GM18507 (cell line): ENCODE measurements at regions not wholly inside any gene's neighbourhood (a gene's known extent, or its start where the extent isn't known, plus 50 kb on each side); places are given as distances from the start of the nearest gene placed in this dataset.

ENCODE experiments used
- DNase-seq: peaks from one replicate; pipeline ENCODE4 v3.0.0; 2011; ENCODE audit warnings: low read depth; ENCODE audit not compliant: insufficient read length; ENCODE audit errors: extremely low spot score
- FAIRE-seq: peaks from 2 replicates; lab custom pipeline; 2011; peaks lifted over from hg19 to GRCh38; lab: Jason Lieb, UNC

DNA sequence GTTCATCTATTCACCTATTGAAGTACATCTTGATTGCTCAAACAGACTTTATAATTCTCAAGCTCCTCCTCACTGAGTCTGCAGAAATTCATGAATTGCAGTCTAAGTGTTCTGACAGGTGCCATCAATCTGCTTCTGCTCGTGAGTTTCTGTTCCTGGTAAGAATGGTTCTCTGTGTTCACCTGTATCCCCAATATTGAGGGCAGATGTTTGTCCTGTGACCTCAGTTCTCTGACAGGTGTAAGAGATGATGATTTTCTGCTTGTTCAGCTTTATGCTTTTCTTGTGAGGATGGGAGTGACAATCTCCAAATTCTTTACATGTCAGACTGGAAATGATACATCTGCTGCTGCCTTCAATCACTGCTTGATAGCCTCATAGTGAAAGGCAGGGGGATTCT lies 736.9 kb upstream of the COBL start:
- FAIRE-seq (no peak), DNase-seq (no peak)

DNA sequence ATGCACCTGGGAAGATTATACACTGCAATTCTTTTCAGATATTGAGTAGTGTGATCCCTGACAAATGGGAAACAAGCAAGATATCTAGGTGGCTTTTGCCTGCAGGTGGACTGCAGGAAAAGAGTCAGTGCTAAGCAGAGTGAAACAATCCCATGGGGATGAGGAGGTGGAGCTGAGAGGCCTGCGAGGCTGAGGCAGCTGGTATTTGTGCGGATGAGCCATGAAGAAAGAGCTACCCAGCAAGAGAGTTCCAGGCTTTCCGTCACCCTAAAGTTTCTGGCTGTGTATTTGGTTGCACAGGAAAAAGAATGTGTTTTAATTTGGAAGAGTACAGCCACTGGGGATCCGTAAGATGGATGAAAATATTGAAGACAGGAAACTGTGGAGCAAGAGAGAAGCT lies 714.1 kb upstream of the COBL start:
- DNase-seq, result no peak
- FAIRE-seq, result no peak

GRCh38 chr7:52026140-52026539 lies 709.5 kb upstream of the COBL start:
- FAIRE-seq, result no peak
- DNase-seq, result no peak

DNA sequence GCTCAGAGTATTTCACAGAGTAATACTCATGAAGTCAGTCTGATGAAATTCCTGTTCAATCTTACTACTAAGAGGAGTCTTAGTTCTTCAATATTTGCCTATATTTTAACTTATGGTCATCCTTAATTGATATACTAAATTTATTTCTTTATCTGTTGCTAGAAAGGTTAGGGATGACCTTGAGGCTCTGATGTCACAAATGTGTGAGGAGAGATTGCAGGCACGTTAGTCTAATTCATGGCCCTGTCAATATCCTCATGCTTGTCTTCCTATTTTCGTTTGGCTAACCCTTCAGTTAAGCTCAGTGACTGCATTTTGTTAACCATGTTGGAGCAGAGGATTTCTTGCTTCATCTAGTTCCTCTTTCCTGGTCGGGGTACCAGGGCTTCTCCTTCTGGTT lies 704.7 kb upstream of the COBL start:
- DNase-seq, result no peak
- no peak for FAIRE-seq

DNA sequence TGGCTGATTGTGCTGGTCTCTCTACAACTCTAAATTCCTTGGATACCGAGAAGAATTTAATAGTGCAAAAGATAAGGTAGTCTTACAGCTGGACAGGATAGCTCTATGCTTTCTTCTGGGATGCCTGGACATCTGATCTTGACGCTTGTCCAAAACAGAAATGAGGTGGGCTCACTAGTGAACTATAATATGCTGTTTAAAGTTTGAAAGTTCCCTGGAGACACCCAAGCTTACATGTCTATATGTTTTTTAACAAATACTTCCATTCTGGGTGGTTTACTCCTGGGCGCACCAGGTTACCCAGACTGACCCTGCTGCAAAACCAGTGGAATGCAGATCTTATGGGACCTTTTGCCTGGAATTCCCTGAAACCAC lies 702.1 kb upstream of the COBL start:
- no peak for FAIRE-seq
- no peak for DNase-seq

- no peak for DNase-seq
- no peak for FAIRE-seq
Measured at GRCh38 chr7:52017802-52018679, 701.4 kb upstream of the COBL start.

DNA sequence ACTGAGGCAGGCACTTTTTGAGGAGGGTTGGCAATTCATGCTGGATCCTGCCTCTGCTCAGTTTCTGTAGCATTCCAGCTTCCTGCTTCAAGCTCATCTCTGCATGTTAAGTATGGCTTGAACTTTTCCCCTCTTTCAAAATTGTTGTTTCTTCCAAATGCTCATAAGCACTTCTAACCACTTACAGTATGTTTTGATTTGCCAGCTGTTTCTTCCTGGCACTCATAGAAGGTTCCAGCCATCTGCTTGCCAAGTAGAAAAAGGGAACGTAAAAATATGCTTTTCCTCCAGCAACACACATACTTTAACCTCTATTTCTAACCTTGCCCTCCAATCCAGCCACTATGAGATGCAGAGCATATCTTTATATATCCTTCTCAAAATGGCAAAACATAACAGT lies 692.6 kb upstream of the COBL start:
- FAIRE-seq (no peak), DNase-seq (no peak)

- no peak for DNase-seq
- no peak for FAIRE-seq
Measured at GRCh38 chr7:52006674-52007073, 690.1 kb upstream of the COBL start.

DNA sequence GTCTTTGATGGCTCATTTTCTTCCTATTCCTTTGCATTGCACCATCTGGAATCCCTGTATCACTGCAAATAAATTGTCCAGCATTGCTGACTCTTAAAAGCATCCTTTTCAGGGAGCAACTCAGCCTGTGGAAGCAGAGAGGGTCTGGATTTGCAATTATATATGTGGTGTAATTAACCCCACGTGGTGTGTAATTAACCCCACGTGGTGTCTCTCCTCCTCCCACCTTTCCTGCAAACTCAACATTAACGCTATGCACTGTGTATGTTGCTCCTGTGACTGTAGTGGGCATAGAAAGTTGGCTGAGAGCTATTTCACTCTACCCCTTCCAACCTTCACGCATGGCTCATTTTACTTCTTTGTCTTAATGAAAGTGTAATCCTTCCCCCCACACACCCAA lies 689.0 kb upstream of the COBL start:
- FAIRE-seq (no peak), DNase-seq (no peak)

DNA sequence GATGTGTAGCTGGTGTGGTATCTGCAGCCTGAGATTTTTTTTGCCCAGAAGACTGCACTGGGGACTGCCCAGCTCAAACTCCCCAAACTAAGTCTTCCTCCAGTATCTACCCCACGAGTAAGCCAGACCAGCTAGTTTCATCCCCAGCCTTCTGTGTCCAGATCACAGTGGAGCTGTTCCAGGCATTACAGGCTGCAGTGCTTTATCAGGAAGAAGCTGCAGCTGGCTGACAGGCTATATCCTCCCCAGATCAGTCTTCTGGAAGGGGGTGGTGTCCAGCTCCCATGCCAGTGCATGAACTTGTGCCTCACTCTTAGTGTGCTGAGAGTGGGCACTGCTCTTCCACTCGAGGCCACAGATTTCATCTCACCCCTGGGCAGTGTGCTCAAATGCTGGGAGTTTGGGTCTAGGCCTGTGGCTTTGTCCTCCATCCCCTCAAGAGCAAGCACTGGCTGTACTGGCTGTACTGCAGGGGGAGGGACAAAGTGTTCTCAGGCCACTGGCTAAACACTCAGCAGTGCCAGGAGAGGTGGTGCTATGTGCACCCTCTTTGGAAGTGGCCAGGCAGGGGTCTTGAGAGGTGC lies 679.1 kb upstream of the COBL start:
- no peak for FAIRE-seq
- DNase-seq, result no peak

- no peak for FAIRE-seq
- DNase-seq, result no peak
Measured at GRCh38 chr7:51982653-51983052, 666.0 kb upstream of the COBL start.

- FAIRE-seq, result no peak
- no peak for DNase-seq
Measured at GRCh38 chr7:51980812-51981211, 664.2 kb upstream of the COBL start.

- no peak for FAIRE-seq
Measured at GRCh38 chr7:51980313-51980712, 663.7 kb upstream of the COBL start.

GRCh38 chr7:51977913-51978312 lies 661.3 kb upstream of the COBL start:
- FAIRE-seq, result no peak
- DNase-seq, result no peak

More at GRCh38 chr7:51980313-51980712, 663.7 kb upstream of the COBL start:
- DNase-seq, result no peak

GRCh38 chr7:51973939-51974338 lies 657.3 kb upstream of the COBL start:
- no peak for DNase-seq
- FAIRE-seq, result no peak

- DNase-seq (no peak), FAIRE-seq (no peak)
Measured at GRCh38 chr7:51973071-51973470, 656.5 kb upstream of the COBL start.

DNA sequence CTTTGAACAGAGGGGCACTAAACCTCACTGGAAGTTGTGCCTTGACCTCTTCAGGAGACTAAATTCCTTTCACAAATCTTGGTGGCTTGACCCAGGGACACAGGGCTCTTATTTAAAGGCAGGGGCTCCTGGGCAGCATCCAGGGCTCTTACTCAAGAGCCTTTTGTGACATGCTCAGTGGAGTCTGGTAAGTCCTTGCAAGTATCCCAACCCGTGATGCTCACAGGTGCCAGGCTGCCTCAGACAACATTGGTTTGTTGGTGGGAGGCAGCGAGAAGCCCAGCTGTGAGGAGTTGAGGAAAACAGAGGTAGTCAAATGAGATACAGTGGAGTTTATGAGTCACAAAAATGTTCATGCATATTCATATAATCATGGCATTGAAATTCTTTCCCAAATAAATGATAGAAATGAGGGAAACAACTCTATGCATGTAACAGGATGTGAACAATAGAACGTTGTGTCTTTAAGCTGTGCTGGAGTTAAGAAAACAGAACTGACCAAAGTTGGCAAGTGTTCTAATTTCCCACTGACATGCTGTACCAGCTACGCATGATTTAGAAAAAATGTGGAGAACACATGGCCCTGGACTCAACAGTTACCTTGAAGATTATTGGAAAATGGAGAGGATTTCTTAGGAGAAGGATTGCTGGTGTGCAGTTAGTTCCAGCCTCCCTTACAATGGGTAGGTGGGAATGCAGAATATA lies 654.5 kb upstream of the COBL start:
- DNase-seq, result no peak
- FAIRE-seq, result no peak

DNA sequence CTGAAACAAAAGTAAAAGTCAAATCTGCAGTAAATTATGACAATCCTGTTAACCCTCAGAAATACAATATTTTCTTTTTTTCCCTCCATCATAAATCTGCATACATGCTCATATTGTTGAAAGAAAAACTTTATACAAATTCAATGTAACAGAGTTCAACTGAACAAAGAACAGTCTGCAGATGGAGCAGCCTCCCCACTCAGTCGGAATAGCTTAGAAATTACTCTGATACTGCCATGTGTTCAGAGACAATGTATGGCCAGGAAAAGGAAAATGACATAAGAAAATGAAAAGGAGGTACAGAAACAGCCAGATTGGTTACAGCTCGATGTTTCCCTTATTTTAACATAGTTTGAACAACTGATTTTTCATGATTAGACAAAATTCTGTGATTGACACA lies 651.9 kb upstream of the COBL start:
- DNase-seq (no peak), FAIRE-seq (no peak)

DNA sequence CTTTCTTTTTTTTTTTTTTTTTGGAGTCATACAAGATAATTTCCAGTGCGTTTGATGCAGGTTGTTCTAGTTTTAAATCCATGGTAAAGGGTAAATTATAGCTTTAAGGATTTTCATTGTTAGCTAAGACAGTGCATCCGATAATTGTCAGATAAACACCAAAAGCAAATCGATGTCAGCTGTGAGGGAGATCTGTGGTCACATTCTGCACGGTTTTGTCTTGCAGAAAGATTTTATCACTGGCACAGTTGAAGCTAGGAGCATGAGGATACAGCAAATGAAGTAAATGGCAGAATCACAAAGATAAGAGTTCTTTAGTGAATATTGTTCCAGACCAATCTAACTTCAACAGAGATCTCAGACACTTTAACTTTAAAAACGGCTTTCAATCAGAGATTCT lies 648.8 kb upstream of the COBL start:
- FAIRE-seq, result no peak
- no peak for DNase-seq

GRCh38 chr7:51961804-51962203 lies 645.2 kb upstream of the COBL start:
- no peak for FAIRE-seq
- DNase-seq, result no peak

GRCh38 chr7:51950813-51951212 lies 634.2 kb upstream of the COBL start:
- FAIRE-seq (no peak), DNase-seq (no peak)
